Neural progenitor cell (in vitro differentiated cells): ENCODE measurements at regions not wholly inside any gene's neighbourhood (a gene's known extent, or its start where the extent isn't known, plus 50 kb on each side); places are given as distances from the start of the nearest gene placed in this dataset.

ENCODE experiments used
- DNase-seq: peaks from one replicate; pipeline ENCODE4 v3.0.0-alpha.2; 2016; ENCODE audit warnings: low spot score
- H2AFZ ChIP-seq: fragments of 200-600 bp; sonication (generic); replicated peaks from 2 replicates; pipeline ENCODE4 v1.6.1; 2016; ENCODE audit warnings: antibody characterized with exemption
- H3F3A ChIP-seq: fragments of 200-600 bp; sonication (generic); 2 replicates; pipeline ENCODE4 v1.6.1; 2016; ENCODE audit warnings: antibody characterized with exemption, low read depth
- H3K27ac ChIP-seq: fragments of 200-600 bp; sonication (generic); 2 replicates; pipeline ENCODE4 v1.5.1; 2016; ENCODE audit warnings: mild to moderate bottlenecking
- H3K27me3 ChIP-seq: fragments of 200-600 bp; sonication (generic); 2 replicates; pipeline ENCODE4 v1.6.1; 2016; ENCODE audit warnings: mild to moderate bottlenecking, moderate library complexity
- H3K36me3 ChIP-seq: fragments of 200-600 bp; sonication (generic); 2 replicates; pipeline ENCODE4 v1.5.1; 2016
- H3K4me1 ChIP-seq: fragments of 200-600 bp; sonication (generic); 2 replicates; pipeline ENCODE4 v1.6.1; 2016; ENCODE audit warnings: mixed run types
- H3K4me2 ChIP-seq: fragments of 200-600 bp; sonication (generic); 2 replicates; pipeline ENCODE4 v1.6.1; 2016
- H3K4me3 ChIP-seq: fragments of 200-600 bp; sonication (generic); 2 replicates; pipeline ENCODE4 v1.5.1; 2016
- H3K79me2 ChIP-seq: fragments of 200-600 bp; sonication (generic); 2 replicates; pipeline ENCODE4 v1.6.1; 2016; ENCODE audit warnings: low read depth
- H3K9ac ChIP-seq: fragments of 200-600 bp; sonication (generic); 2 replicates; pipeline ENCODE4 v1.6.1; 2016
- H3K9me3 ChIP-seq: fragments of 200-600 bp; sonication (generic); 2 replicates; pipeline ENCODE4 v1.5.1; 2016; ENCODE audit warnings: low read depth
- H4K20me1 ChIP-seq: fragments of 200-600 bp; sonication (generic); 2 replicates; pipeline ENCODE4 v1.6.1; 2016; ENCODE audit warnings: low read depth
- H3K27ac Mint-ChIP-seq: 3 replicates; pipeline ENCODE4 v1.8.0; 2021; ENCODE audit warnings: mixed read lengths
- H3K27me3 Mint-ChIP-seq: 2 replicates; pipeline ENCODE4 v1.8.0; 2022; ENCODE audit warnings: low read depth, mild to moderate bottlenecking, inconsistent platforms, moderate library complexity, mixed read lengths; ENCODE audit not compliant: insufficient read depth
- H3K36me3 Mint-ChIP-seq: 3 replicates; pipeline ENCODE4 v1.8.0; 2021; ENCODE audit warnings: mixed read lengths
- H3K4me1 Mint-ChIP-seq: 3 replicates; pipeline ENCODE4 v1.8.0; 2021; ENCODE audit warnings: mixed read lengths
- H3K4me3 Mint-ChIP-seq: 3 replicates; pipeline ENCODE4 v1.8.0; 2021; ENCODE audit warnings: mild to moderate bottlenecking, moderate library complexity, mixed read lengths
- H3K9me3 Mint-ChIP-seq: 3 replicates; pipeline ENCODE4 v1.8.0; 2020; ENCODE audit warnings: mixed read lengths
- CTCF ChIP-seq: fragments of 200-600 bp; sonication (generic); IDR thresholded peaks from 2 replicates; pipeline ENCODE4 v1.5.1; 2017; ENCODE audit warnings: antibody characterized with exemption, mild to moderate bottlenecking
- EZH2 ChIP-seq: fragments of 200-600 bp; sonication (generic); IDR thresholded peaks from 2 replicates; pipeline ENCODE4 v1.6.1; 2017; ENCODE audit warnings: antibody characterized with exemption, mild to moderate bottlenecking, moderate library complexity
- EZH2phosphoT487 ChIP-seq: fragments of 200-600 bp; sonication (generic); IDR thresholded peaks from 2 replicates; pipeline ENCODE4 v1.6.1; 2017; ENCODE audit warnings: antibody characterized with exemption

GRCh38 chr4:53816561-53816960 is 225.3 kb upstream of the LNX1 start:
- Mint-ChIP-seq H3K4me3 (no peak overlapping the region), H3K36me3 (no peaks in the 10 kb centered on the region), H3K27ac (no peak overlapping the region), H3K4me1 (no peaks in the 10 kb centered on the region), H3K9me3 (no peaks in the 10 kb centered on the region), H3K27me3 (peaks cover 5% of the 10 kb centered on the region)
- Histone ChIP-seq H3K36me3 (no peaks in the 10 kb centered on the region), H3K4me3 (no peak overlapping the region), H3K4me2 (no peak overlapping the region), H3K4me1 (no peaks in the 10 kb centered on the region), H3F3A (no peaks in the 10 kb centered on the region), H3K9me3 (no peaks in the 10 kb centered on the region), H3K27ac (no peak overlapping the region), H3K9ac (no peak overlapping the region), H3K79me2 (no peaks in the 10 kb centered on the region), H3K27me3 (no peaks in the 10 kb centered on the region), H4K20me1 (no peaks in the 10 kb centered on the region), H2AFZ (no peak overlapping the region)
- DNase-seq, result no peak
- TF ChIP-seq EZH2phosphoT487 (no peak), CTCF (no peak), EZH2 (no peak)

GRCh38 chr4:53815281-53815680 is 224.0 kb upstream of the LNX1 start:
- Histone ChIP-seq H3K27ac (no peak overlapping the region), H3K4me2 (no peak overlapping the region), H2AFZ (no peak overlapping the region), H3K9ac (no peak overlapping the region), H3K4me3 (no peak overlapping the region), H3K27me3 (no peaks in the 10 kb centered on the region), H3F3A (no peaks in the 10 kb centered on the region), H3K36me3 (no peaks in the 10 kb centered on the region), H3K9me3 (no peaks in the 10 kb centered on the region), H3K79me2 (no peaks in the 10 kb centered on the region), H4K20me1 (no peaks in the 10 kb centered on the region), H3K4me1 (no peaks in the 10 kb centered on the region)
- H3K27me3 Mint-ChIP-seq, result peaks cover 4% of the 10 kb centered on the region
- H3K4me1 Mint-ChIP-seq, result no peaks in the 10 kb centered on the region
- no peak for DNase-seq
- no peaks in the 10 kb centered on the region for H3K9me3 Mint-ChIP-seq
- H3K4me3 Mint-ChIP-seq, result no peak overlapping the region
- H3K36me3 Mint-ChIP-seq, result no peaks in the 10 kb centered on the region
- no peak overlapping the region for H3K27ac Mint-ChIP-seq
- TF ChIP-seq EZH2 (no peak), CTCF (no peak), EZH2phosphoT487 (no peak)

GRCh38 chr4:53813998-53814397 is 222.7 kb upstream of the LNX1 start:
- no peaks in the 10 kb centered on the region for H3K36me3 ChIP-seq
- no peaks in the 10 kb centered on the region for H3K27me3 ChIP-seq
- no peaks in the 10 kb centered on the region for H3K79me2 ChIP-seq
- no peaks in the 10 kb centered on the region for H3K9me3 ChIP-seq
- Mint-ChIP-seq H3K27ac (no peak overlapping the region), H3K9me3 (no peaks in the 10 kb centered on the region), H3K36me3 (no peaks in the 10 kb centered on the region), H3K4me1 (no peaks in the 10 kb centered on the region), H3K4me3 (no peak overlapping the region), H3K27me3 (peaks cover 4% of the 10 kb centered on the region)
- no peaks in the 10 kb centered on the region for H3F3A ChIP-seq
- no peaks in the 10 kb centered on the region for H3K4me1 ChIP-seq
- no peak overlapping the region for H3K27ac ChIP-seq
- H2AFZ ChIP-seq, result no peak overlapping the region
- no peak overlapping the region for H3K4me2 ChIP-seq
- DNase-seq, result no peak
- no peak for TF ChIP-seq CTCF
- TF ChIP-seq EZH2, result no peak
- no peak for TF ChIP-seq EZH2phosphoT487
- no peak overlapping the region for H3K9ac ChIP-seq
- no peaks in the 10 kb centered on the region for H4K20me1 ChIP-seq
- no peak overlapping the region for H3K4me3 ChIP-seq

- H3K36me3 ChIP-seq, result no peaks in the 10 kb centered on the region
- no peak overlapping the region for H3K4me2 ChIP-seq
- no peak overlapping the region for H2AFZ ChIP-seq
- H3K27ac Mint-ChIP-seq, result no peak overlapping the region
- peaks cover 5% of the 10 kb centered on the region for H3K27me3 Mint-ChIP-seq
- TF ChIP-seq EZH2phosphoT487, result no peak
- TF ChIP-seq EZH2, result no peak
- TF ChIP-seq CTCF, result no peak
- H3K27ac ChIP-seq, result no peak overlapping the region
- H3K9me3 ChIP-seq, result no peaks in the 10 kb centered on the region
- no peaks in the 10 kb centered on the region for H3K27me3 ChIP-seq
- H3K9me3 Mint-ChIP-seq, result no peaks in the 10 kb centered on the region
- no peaks in the 10 kb centered on the region for H3K4me1 ChIP-seq
- H4K20me1 ChIP-seq, result no peaks in the 10 kb centered on the region
- H3K36me3 Mint-ChIP-seq, result no peaks in the 10 kb centered on the region
- no peaks in the 10 kb centered on the region for H3K4me1 Mint-ChIP-seq
- no peaks in the 10 kb centered on the region for H3F3A ChIP-seq
- no peak for DNase-seq
- H3K79me2 ChIP-seq, result no peaks in the 10 kb centered on the region
- H3K9ac ChIP-seq, result no peak overlapping the region
- H3K4me3 ChIP-seq, result no peak overlapping the region
- H3K4me3 Mint-ChIP-seq, result no peak overlapping the region
Measured at GRCh38 chr4:53810643-53811042, 219.4 kb upstream of the LNX1 start.
